ENCODE measurements at regions not wholly inside any gene's neighbourhood (a gene's known extent, or its start where the extent isn't known, plus 50 kb on each side); places are given as distances from the start of the nearest gene placed in this dataset.

DNA sequence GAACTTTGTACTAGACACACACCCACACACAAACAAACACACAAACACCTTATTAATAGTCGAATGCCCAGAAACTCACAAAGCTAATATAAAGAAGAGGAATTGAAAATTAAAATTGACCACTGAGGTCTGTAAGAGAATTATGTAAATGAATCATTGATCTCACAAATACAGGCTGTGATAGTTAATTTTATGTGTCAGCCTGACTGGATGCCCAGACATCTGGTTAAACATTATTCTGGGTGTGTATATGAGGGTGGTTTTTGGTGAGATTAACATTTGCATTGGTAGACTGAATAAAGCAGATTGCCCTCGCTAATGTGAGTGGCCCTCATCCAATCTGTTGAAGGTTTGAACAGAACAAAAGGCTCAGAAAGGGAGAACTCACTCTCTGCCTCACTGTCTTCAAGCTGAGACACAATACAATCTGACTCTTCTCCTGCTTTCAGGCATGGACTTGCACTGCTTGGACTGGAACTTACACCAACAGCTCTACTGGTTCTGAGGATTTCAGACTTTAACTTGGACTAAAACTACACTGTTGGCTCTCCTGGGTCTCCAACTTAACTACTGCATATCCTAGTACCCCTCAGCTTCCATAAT lies 199.4 kb upstream of the TTC14 start:
- TF ChIP-seq, protein P1, sequence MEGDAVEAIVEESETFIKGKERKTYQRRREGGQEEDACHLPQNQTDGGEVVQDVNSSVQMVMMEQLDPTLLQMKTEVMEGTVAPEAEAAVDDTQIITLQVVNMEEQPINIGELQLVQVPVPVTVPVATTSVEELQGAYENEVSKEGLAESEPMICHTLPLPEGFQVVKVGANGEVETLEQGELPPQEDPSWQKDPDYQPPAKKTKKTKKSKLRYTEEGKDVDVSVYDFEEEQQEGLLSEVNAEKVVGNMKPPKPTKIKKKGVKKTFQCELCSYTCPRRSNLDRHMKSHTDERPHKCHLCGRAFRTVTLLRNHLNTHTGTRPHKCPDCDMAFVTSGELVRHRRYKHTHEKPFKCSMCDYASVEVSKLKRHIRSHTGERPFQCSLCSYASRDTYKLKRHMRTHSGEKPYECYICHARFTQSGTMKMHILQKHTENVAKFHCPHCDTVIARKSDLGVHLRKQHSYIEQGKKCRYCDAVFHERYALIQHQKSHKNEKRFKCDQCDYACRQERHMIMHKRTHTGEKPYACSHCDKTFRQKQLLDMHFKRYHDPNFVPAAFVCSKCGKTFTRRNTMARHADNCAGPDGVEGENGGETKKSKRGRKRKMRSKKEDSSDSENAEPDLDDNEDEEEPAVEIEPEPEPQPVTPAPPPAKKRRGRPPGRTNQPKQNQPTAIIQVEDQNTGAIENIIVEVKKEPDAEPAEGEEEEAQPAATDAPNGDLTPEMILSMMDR (IDR thresholded peaks at IDR 0.05), result no peak
- no peak for TF ChIP-seq EZH2 (IDR thresholded peaks at IDR 0.05; ENCODE audit: borderline replicate concordance, insufficient read depth, low read depth, low read length, poor library complexity, severe bottlenecking)
